Activated naive CD4-positive, alpha-beta T cell treated with anti-CD3 and anti-CD28 coated beads, Interleukin-2, amount 50 U/mL, for 16 hours (primary cell): ENCODE measurements at regions not wholly inside any gene's neighbourhood (a gene's known extent, or its start where the extent isn't known, plus 50 kb on each side); places are given as distances from the start of the nearest gene placed in this dataset.

ENCODE experiments used
- DNase-seq: peaks from one replicate; pipeline ENCODE4 v3.0.0-alpha.2; 2020

DNA sequence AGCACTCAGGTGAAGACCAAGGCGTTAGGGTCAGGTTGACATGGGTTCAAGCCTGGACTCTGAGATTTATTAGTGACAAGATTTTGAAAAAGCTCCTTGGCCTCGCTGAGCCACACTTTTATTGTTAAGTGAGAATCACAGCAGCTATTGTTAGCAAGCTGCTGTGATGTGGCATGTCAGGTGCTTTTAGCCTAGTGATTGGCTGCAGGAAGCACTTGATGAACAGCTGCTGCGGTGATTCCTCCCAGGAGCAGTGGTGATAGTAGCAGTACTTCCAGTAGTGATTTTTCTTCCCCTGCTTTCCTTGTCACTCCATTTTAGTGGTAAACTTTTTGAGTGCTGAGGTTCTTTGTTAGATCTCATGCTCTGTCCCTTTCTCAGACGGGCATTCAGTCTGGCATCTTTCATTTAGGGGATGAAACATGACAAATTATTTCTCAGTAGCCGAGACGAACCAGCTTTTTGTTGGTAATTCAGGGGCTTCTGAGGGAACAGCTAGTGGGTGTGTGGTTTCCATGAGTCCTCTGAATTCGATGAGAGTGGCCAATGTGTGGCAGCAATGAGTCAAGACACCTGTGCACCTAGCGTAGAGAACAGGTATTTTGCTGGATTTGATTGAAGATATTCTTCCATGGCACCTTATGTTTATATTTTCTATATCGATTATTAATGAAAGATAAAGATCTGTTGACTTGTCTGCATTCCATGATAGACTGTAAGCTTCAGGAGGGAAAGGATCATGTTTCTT, 696.7 kb downstream of the DHX35 start:
- no peak for DNase-seq

DNA sequence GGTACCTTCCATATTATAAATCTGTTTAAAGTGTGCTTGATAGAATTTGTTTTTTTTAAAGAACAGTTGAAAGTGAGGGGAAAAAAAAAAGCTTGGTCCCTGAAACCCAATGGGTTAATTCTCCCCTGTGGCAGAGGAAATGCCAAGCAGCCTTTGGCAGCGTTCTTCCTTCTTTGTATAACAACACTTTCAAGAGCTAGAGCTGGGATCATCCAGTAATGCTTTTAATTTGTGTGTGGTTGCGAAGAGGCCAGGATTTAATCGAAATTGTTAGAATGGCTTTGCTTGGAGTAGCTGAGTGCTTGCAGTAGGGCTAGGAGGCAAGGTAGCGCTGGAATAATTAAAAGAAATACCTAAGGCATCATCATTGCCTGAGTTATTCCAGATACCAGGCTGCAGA, 692.0 kb downstream of the DHX35 start:
- no peak for DNase-seq

GRCh38 chr20:39651645-39652325, 689.6 kb downstream of the DHX35 start:
- DNase-seq = no peak

DNA sequence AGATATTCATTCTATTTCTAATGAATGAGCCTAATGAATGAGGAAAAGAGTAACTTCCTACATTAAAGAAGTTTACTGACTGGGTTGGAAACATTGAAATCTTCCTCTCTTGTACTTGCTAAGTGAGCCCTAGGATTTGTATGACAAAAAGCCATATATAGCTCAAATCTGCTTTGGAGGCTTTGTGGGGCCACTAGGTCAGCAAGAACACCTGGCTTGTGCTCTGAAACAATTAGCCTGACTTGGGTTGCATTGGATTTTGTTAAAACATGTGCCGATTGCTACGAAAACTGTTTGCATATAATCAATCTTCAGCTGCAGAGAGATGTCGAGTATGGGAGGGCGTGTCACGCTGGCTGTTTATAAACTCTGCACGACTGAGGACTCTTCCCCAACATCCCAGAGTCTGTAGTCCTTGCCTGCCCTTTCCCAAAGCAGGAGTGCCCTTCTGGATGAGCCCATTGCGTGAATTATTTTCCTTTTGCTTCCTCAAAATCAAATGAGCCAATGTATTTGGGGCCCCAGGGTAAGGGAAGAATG, 684.8 kb downstream of the DHX35 start:
- DNase-seq = no peak

DNA sequence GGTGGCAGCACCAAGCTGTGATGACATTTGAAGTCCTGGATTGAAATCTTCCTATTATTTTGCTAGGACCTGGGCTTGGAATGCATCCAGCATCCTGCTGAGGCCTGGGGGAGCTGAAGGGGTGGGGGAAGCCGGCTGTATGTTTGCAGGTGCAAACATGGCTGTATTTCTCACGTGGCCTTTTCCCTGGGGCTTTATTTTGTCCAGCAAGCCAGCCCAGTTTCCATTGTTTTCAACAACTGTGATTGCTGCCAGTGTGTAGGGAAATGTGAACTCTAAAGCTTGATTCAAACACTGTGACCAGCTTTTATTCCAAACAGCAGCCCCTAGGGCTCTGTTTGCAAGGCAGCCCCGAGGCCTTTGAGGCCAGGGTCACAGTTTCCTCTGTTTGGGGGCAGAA, 683.0 kb downstream of the DHX35 start:
- DNase-seq = no peak

GRCh38 chr20:39643292-39643691, 681.1 kb downstream of the DHX35 start:
- DNase-seq = no peak

- DNase-seq = no peak
These were observed 679.3 kb downstream of the DHX35 start for GRCh38 chr20:39641423-39641822.

- no peak for DNase-seq
These were observed 678.0 kb downstream of the DHX35 start for GRCh38 chr20:39640147-39640546.

DNA sequence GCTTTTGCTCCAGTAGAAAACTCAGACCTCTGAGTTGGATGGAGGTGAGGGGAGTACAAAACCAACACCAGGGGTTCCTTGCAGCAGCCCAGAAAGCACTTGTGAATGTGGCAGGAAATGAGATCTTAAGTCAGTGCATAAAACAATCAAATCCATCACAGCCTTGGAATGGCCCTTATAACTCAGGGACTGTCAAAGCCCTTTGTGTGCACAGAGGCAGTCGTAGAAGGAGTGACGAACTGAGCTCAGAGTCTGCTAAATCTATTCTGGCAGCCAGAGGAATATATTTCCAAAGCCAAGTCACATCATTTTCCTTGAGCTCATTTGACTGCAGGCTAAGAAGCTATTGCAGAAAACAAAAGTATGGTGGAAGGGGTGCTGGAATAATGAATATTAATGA, 676.6 kb downstream of the DHX35 start:
- no peak for DNase-seq

GRCh38 chr20:39633689-39634088, 671.5 kb downstream of the DHX35 start:
- no peak for DNase-seq

DNA sequence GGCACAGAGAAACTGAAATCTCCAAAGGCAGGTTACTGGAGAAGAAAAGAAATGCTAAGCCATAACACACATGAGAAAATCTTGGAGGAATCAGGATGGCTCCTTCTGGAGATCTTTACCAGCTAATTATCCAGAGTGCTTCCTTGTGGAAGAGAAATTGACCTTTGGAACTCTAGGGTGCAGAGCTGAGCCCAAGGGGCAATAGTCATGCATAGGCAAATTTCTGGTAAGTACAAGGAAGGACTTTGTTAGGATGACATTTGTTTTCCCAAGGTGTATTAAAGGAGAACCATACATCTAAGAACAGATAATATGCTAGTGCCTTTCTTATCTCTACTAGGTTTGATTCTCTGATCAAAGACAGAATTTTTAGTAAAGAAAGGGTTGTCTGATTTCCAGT, 670.6 kb downstream of the DHX35 start:
- no peak for DNase-seq

DNA sequence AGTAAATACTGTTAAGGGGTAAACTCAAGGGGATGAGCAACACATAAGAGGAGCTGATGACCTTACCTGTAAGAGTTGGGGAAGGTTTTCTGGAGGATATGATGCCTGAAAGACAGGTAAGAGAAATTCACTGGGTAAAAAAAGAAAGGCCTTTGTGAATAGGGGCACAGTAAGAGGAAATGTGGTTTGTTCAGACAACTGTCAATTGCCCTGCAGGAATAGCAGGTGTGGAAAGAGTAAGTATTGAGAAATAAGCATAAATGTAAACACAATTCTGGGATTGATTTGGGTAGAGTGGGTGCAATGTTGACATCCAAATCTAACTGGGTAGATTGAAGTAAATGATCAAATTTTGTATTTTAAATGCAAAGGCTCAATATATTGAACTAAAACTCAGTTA, 670.0 kb downstream of the DHX35 start:
- DNase-seq = no peak

DNA sequence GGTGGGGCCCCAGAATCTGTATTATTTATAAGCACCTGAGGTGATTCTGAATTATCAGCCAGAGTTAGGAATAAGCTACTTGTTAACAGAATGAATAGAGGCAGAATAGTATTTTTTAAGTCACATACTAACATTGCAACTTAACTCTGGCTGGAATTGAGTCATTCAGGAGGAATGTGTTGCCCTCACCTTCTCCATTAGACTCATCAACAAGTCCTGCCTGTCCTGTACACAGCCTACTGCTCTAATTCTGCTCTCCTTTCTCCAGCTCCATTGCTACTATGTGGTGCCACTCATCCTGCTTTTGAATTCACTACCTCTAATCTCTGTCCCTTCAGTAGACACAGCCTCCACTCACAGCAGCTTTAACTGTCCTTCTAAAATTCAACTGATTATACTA, 669.4 kb downstream of the DHX35 start:
- DNase-seq = no peak

DNA sequence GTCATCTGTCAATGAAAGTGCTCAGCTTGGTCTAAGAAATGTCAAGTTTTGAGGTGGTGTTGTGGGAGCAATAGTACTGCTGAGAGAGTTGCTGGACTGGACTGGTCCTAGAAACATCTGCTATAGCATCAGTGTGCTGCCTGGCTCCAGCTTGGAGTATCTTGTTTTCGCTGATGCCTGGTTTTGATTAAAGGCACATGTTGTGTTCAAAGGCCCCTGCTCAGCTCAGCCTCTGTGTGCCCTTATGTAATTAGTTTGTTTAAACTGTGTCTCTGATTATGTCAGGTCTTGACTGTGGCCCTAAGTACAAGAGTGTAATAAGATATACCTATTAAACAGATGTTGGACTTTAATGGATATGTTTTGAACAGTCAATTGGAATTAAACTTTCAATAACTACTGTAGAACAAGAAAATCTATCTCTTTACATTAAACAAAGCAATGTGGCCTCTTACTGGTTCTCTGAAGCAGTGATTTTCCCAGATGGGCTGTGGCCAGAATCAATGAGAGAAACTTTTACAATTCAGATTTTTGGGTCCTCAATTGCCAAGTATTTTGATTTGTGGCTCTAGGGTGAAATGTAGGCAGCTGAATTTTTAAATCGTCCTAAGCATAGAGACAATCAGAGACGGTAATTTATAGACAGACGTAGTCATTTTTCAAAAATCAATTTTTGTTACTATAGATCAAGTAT, 668.2 kb downstream of the DHX35 start:
- DNase-seq = no peak

DNA sequence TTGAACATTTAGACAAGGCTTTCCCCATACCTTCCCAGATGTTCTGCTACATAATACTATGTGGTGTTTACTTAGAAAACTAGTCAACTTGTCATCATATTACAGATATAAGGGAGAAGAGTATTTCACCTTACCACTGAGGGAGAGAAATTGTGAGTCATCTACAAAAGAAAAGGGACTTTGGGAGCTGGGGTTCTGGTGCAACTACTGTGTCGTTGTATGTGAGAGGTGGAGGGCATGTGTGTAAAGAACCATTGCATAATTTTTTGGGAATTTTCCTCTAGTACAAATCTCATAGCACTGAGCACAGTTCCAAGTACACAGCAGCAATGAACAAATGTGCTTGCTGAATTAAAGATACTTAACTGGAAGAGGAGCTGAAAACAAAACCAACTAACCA, 665.6 kb downstream of the DHX35 start:
- no peak for DNase-seq

- DNase-seq = no peak
These were observed 662.2 kb downstream of the DHX35 start for GRCh38 chr20:39624316-39624715.

- no peak for DNase-seq
These were observed 661.6 kb downstream of the DHX35 start for GRCh38 chr20:39623584-39624234.

GRCh38 chr20:39619271-39619785, 657.2 kb downstream of the DHX35 start:
- no peak for DNase-seq

DNA sequence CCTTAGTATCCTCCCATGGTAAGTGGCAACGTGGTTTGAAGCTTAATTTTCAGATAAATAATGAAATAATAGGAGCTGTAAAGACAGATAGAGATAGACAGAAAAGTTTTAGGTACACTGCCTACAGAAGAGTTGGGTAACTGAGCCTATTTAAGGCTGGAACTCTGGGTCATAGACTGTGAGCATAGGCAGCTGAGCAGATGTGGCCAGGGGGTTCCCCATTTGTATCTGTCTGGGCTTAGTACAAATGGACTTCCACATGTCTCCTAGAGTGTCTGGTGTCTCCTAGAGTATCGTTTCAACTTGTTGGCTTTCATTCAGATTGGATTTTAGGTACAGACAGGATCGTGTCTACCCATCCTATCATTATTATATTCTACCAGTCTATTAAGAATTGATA, 649.8 kb downstream of the DHX35 start:
- no peak for DNase-seq

DNA sequence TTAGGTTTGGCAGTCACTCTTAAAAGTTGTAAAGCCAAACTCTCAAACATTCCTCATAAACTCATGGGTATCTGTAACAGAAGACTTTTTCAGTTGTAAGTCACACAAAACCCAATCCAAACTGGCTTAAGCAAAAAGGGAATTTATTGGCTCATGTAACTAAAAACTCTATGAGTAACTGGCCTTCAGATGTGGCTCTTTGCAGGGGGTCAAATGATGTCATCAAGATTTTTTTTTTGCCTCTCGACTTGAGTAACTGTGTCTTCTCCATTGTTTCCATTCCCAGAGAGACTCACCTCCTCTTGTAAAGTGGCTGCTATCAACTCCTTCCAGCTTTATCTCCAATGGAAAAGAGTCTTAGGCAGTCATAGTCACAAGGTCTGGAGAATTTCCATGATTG, 645.0 kb downstream of the DHX35 start:
- no peak for DNase-seq

- no peak for DNase-seq
These were observed 643.8 kb downstream of the DHX35 start for GRCh38 chr20:39605908-39606307.

GRCh38 chr20:39605361-39605760, 643.2 kb downstream of the DHX35 start:
- DNase-seq = no peak

- no peak for DNase-seq
These were observed 641.1 kb downstream of the DHX35 start for GRCh38 chr20:39603219-39603618.
